Stimulated activated CD4-positive, alpha-beta T cell treated with anti-CD3 and anti-CD28 coated beads, Interleukin-15, amount 100 ng/mL, for 24 hours (primary cell): ENCODE measurements at regions not wholly inside any gene's neighbourhood (a gene's known extent, or its start where the extent isn't known, plus 50 kb on each side); places are given as distances from the start of the nearest gene placed in this dataset.
A peak's percentile ranks its signal among the peaks of the same experiment; 100 is the strongest.
"Not testable (repeated sequence)": the region's sequence is repeated elsewhere in the genome, so short reads cannot be mapped to it uniquely, and the experiment has no call there.

Experiments
- DNase-seq: peaks from one replicate; pipeline ENCODE4 v3.0.0-alpha.2; 2020

GRCh38 chr15:62849316-62850106, 193.0 kb upstream of the TPM1 start:
- no peak for DNase-seq

GRCh38 chr15:62850318-62850717, 192.2 kb upstream of the TPM1 start:
- DNase-seq = no peak

GRCh38 chr15:62850791-62851291, 191.7 kb upstream of the TPM1 start:
- DNase-seq = no peak

GRCh38 chr15:62853114-62853840, 189.3 kb upstream of the TPM1 start:
- DNase-seq = no peak

GRCh38 chr15:62853841-62854225, 188.7 kb upstream of the TPM1 start:
- no peak for DNase-seq

GRCh38 chr15:62854420-62855084, 188.0 kb upstream of the TPM1 start:
- no peak for DNase-seq

GRCh38 chr15:62855085-62855476, 187.5 kb upstream of the TPM1 start:
- no peak for DNase-seq

GRCh38 chr15:62856466-62857246, 185.9 kb upstream of the TPM1 start:
- no peak for DNase-seq

GRCh38 chr15:62857411-62857853, 185.1 kb upstream of the TPM1 start:
- peak; percentile 16 for DNase-seq

GRCh38 chr15:62858343-62858742, 184.2 kb upstream of the TPM1 start:
- no peak for DNase-seq

GRCh38 chr15:62862717-62863116, 179.8 kb upstream of the TPM1 start:
- no peak for DNase-seq

GRCh38 chr15:62866366-62866765, 176.2 kb upstream of the TPM1 start:
- no peak for DNase-seq

GRCh38 chr15:62867844-62868243, 174.7 kb upstream of the TPM1 start:
- no peak for DNase-seq

- no peak for DNase-seq
Measured at GRCh38 chr15:62868507-62868906, 174.0 kb upstream of the TPM1 start.

- DNase-seq = no peak
Measured at GRCh38 chr15:62869116-62869515, 173.4 kb upstream of the TPM1 start.

- no peak for DNase-seq
Measured at GRCh38 chr15:62870216-62870615, 172.3 kb upstream of the TPM1 start.

- DNase-seq = not testable (repeated sequence)
Measured at GRCh38 chr15:62870701-62871100, 171.8 kb upstream of the TPM1 start.

GRCh38 chr15:62873203-62873602, 169.3 kb upstream of the TPM1 start:
- DNase-seq = no peak

- DNase-seq = no peak
Measured at GRCh38 chr15:62874064-62874463, 168.5 kb upstream of the TPM1 start.

- DNase-seq = no peak
Measured at GRCh38 chr15:62874959-62875625, 167.5 kb upstream of the TPM1 start.

GRCh38 chr15:62875626-62876021, 166.9 kb upstream of the TPM1 start:
- DNase-seq = no peak

GRCh38 chr15:62877276-62877857, 165.2 kb upstream of the TPM1 start:
- no peak for DNase-seq
